ENCODE measurements at regions not wholly inside any gene's neighbourhood (a gene's known extent, or its start where the extent isn't known, plus 50 kb on each side); places are given as distances from the start of the nearest gene placed in this dataset.
"Not testable (repeated sequence)": the region's sequence is repeated elsewhere in the genome, so short reads cannot be mapped to it uniquely, and the experiment has no call there.

GRCh38 chr7:68980011-68980410 is 618.3 kb upstream of the AUTS2 start:
- Histone ChIP-seq H3K27ac (no peak overlapping the region), H3K4me1 (ENCODE audit: control insufficient read depth in 1 of 2, low read depth in 2 of 2) (no peaks in the 10 kb centered on the region), H3K27me3 (replicated peaks; ENCODE audit: insufficient read depth) (no peaks in the 10 kb centered on the region), H3K4me3 (no peak overlapping the region), H3K9me3 (no peaks in the 10 kb centered on the region), H3K36me3 (no peaks in the 10 kb centered on the region)
- ATAC-seq (ENCODE audit: insufficient number of reproducible peaks, low FRiP score, low read depth) (no peak), DNase-seq (ENCODE audit: low spot score) (no peak)
- TF ChIP-seq CTCF (IDR thresholded peaks at IDR 0.05): no peak

- H3K9me3 ChIP-seq; H3K36me3 ChIP-seq; ATAC-seq (ENCODE audit: insufficient number of reproducible peaks, low FRiP score, low read depth); H3K4me3 ChIP-seq; H3K4me1 ChIP-seq (ENCODE audit: control insufficient read depth in 1 of 2, low read depth in 2 of 2); H3K27ac ChIP-seq; H3K27me3 ChIP-seq (replicated peaks; ENCODE audit: insufficient read depth): not testable (repeated sequence)
- peak; percentile 9 for DNase-seq (ENCODE audit: low spot score)
Measured at GRCh38 chr7:68980432-68980831, 617.8 kb upstream of the AUTS2 start.

- Histone ChIP-seq H3K4me3 (no peak overlapping the region), H3K9me3 (no peaks in the 10 kb centered on the region), H3K27me3 (replicated peaks; ENCODE audit: insufficient read depth) (no peaks in the 10 kb centered on the region), H3K4me1 (ENCODE audit: control insufficient read depth in 1 of 2, low read depth in 2 of 2) (no peaks in the 10 kb centered on the region), H3K36me3 (no peaks in the 10 kb centered on the region), H3K27ac (no peak overlapping the region)
- DNase-seq (ENCODE audit: low spot score) (no peak), ATAC-seq (ENCODE audit: insufficient number of reproducible peaks, low FRiP score, low read depth) (no peak)
- TF ChIP-seq CTCF (IDR thresholded peaks at IDR 0.05): no peak
Measured at GRCh38 chr7:68984306-68984705, 614.0 kb upstream of the AUTS2 start.

GRCh38 chr7:68994841-68995240 is 603.4 kb upstream of the AUTS2 start:
- no peaks in the 10 kb centered on the region for H3K36me3 ChIP-seq
- no peak for ATAC-seq (ENCODE audit: insufficient number of reproducible peaks, low FRiP score, low read depth)
- H3K4me1 ChIP-seq (ENCODE audit: control insufficient read depth in 1 of 2, low read depth in 2 of 2): no peaks in the 10 kb centered on the region

GRCh38 chr7:68998136-68998535 is 600.1 kb upstream of the AUTS2 start:
- H3K36me3 ChIP-seq: no peaks in the 10 kb centered on the region
- H3K27me3 ChIP-seq (replicated peaks; ENCODE audit: insufficient read depth): no peaks in the 10 kb centered on the region
- no peak for TF ChIP-seq CTCF (IDR thresholded peaks at IDR 0.05)
- H3K4me3 ChIP-seq: no peak overlapping the region
- no peak overlapping the region for H3K27ac ChIP-seq
- H3K9me3 ChIP-seq: peaks cover 26% of the 10 kb centered on the region
- no peaks in the 10 kb centered on the region for H3K4me1 ChIP-seq (ENCODE audit: control insufficient read depth in 1 of 2, low read depth in 2 of 2)
- no peak for ATAC-seq (ENCODE audit: insufficient number of reproducible peaks, low FRiP score, low read depth)
- DNase-seq (ENCODE audit: low spot score): no peak

More at GRCh38 chr7:68994841-68995240, 603.4 kb upstream of the AUTS2 start:
- H3K27me3 ChIP-seq (replicated peaks; ENCODE audit: insufficient read depth): no peaks in the 10 kb centered on the region
- no peak overlapping the region for H3K27ac ChIP-seq
- H3K9me3 ChIP-seq: no peaks in the 10 kb centered on the region
- no peak for TF ChIP-seq CTCF (IDR thresholded peaks at IDR 0.05)
- no peak for DNase-seq (ENCODE audit: low spot score)
- H3K4me3 ChIP-seq: no peak overlapping the region

- no peak for DNase-seq (ENCODE audit: low spot score)
- no peak overlapping the region for H3K4me3 ChIP-seq
Measured at GRCh38 chr7:69002416-69002815, 595.9 kb upstream of the AUTS2 start.

More at GRCh38 chr7:69002416-69002815, 595.9 kb upstream of the AUTS2 start:
- Histone ChIP-seq H3K4me1 (ENCODE audit: control insufficient read depth in 1 of 2, low read depth in 2 of 2) (no peaks in the 10 kb centered on the region), H3K27ac (no peak overlapping the region), H3K36me3 (no peaks in the 10 kb centered on the region), H3K9me3 (peaks cover 26% of the 10 kb centered on the region), H3K27me3 (replicated peaks; ENCODE audit: insufficient read depth) (no peaks in the 10 kb centered on the region)
- TF ChIP-seq CTCF (IDR thresholded peaks at IDR 0.05): no peak
- ATAC-seq (ENCODE audit: insufficient number of reproducible peaks, low FRiP score, low read depth): no peak
